Coronary artery (tissue), 2 donors: ENCODE measurements at regions not wholly inside any gene's neighbourhood (a gene's known extent, or its start where the extent isn't known, plus 50 kb on each side); places are given as distances from the start of the nearest gene placed in this dataset.

ENCODE experiments used
- DNase-seq: peaks from one replicate; pipeline ENCODE4 v3.0.0-alpha.2; 2017; ENCODE audit warnings: low spot score
- H3K27ac ChIP-seq, 2 donors: fragments of 200-600 bp; sonication (generic); one replicate each; pipeline ENCODE4 v1.5.1; 2016 to 2019
- H3K4me3 ChIP-seq: fragments of 200-600 bp; sonication (generic); 2 replicates; pipeline ENCODE4 v1.5.1; 2016; ENCODE audit warnings: mild to moderate bottlenecking, moderate library complexity
- CTCF ChIP-seq: fragments of 200-600 bp; sonication (generic); IDR thresholded peaks from one replicate; pipeline ENCODE4 v1.5.1; 2019; ENCODE audit warnings: antibody characterized with exemption

DNA sequence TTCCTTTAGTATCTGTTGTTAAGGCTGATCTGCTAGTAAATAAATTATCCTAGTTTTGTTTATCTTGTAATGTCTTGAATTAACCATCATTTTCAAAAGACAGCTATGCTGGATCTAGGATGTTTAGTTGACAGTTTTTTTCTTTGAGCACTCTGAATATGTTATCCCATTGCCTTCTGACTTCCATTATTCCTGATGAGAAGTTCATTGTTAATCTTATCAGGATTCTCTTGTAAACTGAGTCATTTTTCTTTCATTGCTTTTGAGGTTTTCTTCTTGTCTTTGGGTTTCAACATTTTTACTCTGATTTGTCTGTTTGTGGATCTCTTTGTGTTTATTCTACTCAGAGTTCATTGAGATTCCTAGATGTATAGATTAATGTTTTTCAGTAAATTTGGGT lies 157.7 kb downstream of the WNT7A start:
- no peak for TF ChIP-seq CTCF
- Histone ChIP-seq H3K27ac (no peak overlapping the region), H3K4me3 (no peak overlapping the region)
- DNase-seq = no peak

GRCh38 chr3:13718436-13718835 lies 161.4 kb downstream of the WNT7A start:
- TF ChIP-seq CTCF = no peak
- peak; percentile 64 for DNase-seq
- H3K4me3 ChIP-seq = no peak overlapping the region

DNA sequence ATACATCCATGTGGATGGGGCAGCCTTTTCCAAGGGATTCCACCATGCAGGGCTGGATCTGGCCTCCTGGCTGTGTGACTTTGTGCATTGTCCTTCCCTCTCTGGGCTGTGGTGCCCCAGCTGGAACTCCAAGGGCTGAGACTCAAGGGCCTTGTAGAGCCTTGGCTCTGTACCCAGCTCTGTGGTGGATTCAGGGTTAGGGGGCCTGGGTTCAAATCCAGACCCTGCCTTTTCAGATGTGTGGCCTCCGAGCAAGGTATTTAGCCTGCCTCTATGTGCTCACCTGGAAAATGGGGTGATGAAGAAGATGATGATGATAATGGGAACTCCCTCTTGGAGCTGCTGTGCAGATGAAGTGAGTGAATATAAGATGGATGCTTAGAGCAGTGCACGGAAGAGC lies 161.9 kb downstream of the WNT7A start:
- no peak overlapping the region for H3K27ac ChIP-seq
- DNase-seq = peak; percentile 24
- no peak for TF ChIP-seq CTCF

More at GRCh38 chr3:13718436-13718835, 161.4 kb downstream of the WNT7A start:
- no peak overlapping the region for H3K27ac ChIP-seq

GRCh38 chr3:13717222-13717895 lies 162.5 kb downstream of the WNT7A start:
- DNase-seq = no peak
- Histone ChIP-seq H3K27ac (no peak overlapping the region), H3K4me3 (no peak overlapping the region)
- TF ChIP-seq CTCF = no peak

More for the DNA sequence above, 161.9 kb downstream of the WNT7A start:
- no peak overlapping the region for H3K4me3 ChIP-seq

- H3K27ac ChIP-seq = no peak overlapping the region
- TF ChIP-seq CTCF = no peak
- H3K4me3 ChIP-seq = no peak overlapping the region
- peak; percentile 21 for DNase-seq
Observed at GRCh38 chr3:13716540-13717221, 163.2 kb downstream of the WNT7A start.

GRCh38 chr3:13715961-13716360 lies 163.9 kb downstream of the WNT7A start:
- no peak overlapping the region for H3K4me3 ChIP-seq
- peak; percentile 46 for DNase-seq
- no peak overlapping the region for H3K27ac ChIP-seq
- TF ChIP-seq CTCF = no peak
